ENCODE measurements at regions not wholly inside any gene's neighbourhood (a gene's known extent, or its start where the extent isn't known, plus 50 kb on each side); places are given as distances from the start of the nearest gene placed in this dataset.

DNA sequence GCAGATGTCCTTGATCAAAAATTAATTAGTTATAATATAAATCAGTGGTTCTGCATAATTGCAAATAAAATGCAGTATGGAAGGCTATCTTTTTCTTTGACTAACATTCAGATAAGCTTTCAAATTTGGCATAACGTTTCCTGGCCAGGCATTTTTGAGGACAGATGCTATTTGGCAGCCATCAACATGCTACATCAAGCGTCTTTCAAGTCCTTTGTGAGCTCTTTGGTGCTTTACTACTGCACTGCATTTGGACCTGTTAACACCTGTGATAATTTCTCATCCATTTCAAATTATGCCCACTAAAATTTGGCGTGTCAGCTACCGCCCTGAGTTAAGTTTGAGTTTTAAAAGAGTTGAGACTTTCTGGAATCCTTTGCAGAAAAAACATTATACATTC, 545.7 kb downstream of the STK39 start:
- TF ChIP-seq NRF1 (IDR thresholded peaks at IDR 0.05; ENCODE audit: low read depth, low read length) = no peak
- no peak for TF ChIP-seq POLR2A (IDR thresholded peaks at IDR 0.05; ENCODE audit: control extremely low read depth in 1 of 2, low read depth in 2 of 2, low read length in 2 of 2)
- TF ChIP-seq JUND (IDR thresholded peaks at IDR 0.05; ENCODE audit: low read length) = no peak
- no peak for TF ChIP-seq RNF2 (IDR thresholded peaks at IDR 0.05; ENCODE audit: borderline replicate concordance, low read depth, low read length, missing control alignments, poor library complexity, severe bottlenecking)
- no peak for TF ChIP-seq RFX5 (IDR thresholded peaks at IDR 0.05; ENCODE audit: borderline replicate concordance, low read depth, low read length)
- no peak for TF ChIP-seq TAF7 (optimal IDR thresholded peaks at IDR 0.05; ENCODE audit: borderline replicate concordance, low read depth, low read length)
- TF ChIP-seq, protein P1, sequence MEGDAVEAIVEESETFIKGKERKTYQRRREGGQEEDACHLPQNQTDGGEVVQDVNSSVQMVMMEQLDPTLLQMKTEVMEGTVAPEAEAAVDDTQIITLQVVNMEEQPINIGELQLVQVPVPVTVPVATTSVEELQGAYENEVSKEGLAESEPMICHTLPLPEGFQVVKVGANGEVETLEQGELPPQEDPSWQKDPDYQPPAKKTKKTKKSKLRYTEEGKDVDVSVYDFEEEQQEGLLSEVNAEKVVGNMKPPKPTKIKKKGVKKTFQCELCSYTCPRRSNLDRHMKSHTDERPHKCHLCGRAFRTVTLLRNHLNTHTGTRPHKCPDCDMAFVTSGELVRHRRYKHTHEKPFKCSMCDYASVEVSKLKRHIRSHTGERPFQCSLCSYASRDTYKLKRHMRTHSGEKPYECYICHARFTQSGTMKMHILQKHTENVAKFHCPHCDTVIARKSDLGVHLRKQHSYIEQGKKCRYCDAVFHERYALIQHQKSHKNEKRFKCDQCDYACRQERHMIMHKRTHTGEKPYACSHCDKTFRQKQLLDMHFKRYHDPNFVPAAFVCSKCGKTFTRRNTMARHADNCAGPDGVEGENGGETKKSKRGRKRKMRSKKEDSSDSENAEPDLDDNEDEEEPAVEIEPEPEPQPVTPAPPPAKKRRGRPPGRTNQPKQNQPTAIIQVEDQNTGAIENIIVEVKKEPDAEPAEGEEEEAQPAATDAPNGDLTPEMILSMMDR (IDR thresholded peaks at IDR 0.05; ENCODE audit: control extremely low read depth in 1 of 3, insufficient read depth in 1 of 3, low read depth in 1 of 3, low read length in 3 of 3) = no peak
- no peak for TF ChIP-seq TBP (IDR thresholded peaks at IDR 0.05; ENCODE audit: low read depth, low read length)
- no peak for TF ChIP-seq SIN3A (conservative IDR thresholded peaks at IDR 0.05 in 1 of 2, IDR thresholded peaks at IDR 0.05 in 1 of 2; ENCODE audit: low read depth in 1 of 2, low read length in 2 of 2)
- no peak for TF ChIP-seq POLR2AphosphoS5 (IDR thresholded peaks at IDR 0.05; ENCODE audit: low read depth, low read length)
- TF ChIP-seq TAF1 (IDR thresholded peaks at IDR 0.05; ENCODE audit: low read depth, low read length) = no peak
